Umbilical cord (tissue), 1 donor: ENCODE measurements at regions not wholly inside any gene's neighbourhood (a gene's known extent, or its start where the extent isn't known, plus 50 kb on each side); places are given as distances from the start of the nearest gene placed in this dataset.
A peak's percentile ranks its signal among the peaks of the same experiment; 100 is the strongest.

Experiments
- DNase-seq: peaks from one replicate; pipeline ENCODE4 v3.0.0-alpha.2; 2015; ENCODE audit warnings: low spot score

GRCh38 chr2:48852938-48853337 is 97.4 kb upstream of the LHCGR start:
- no peak for DNase-seq

- DNase-seq: no peak
Observed at GRCh38 chr2:48851161-48851560, 95.6 kb upstream of the LHCGR start.

GRCh38 chr2:48849770-48850169 is 94.2 kb upstream of the LHCGR start:
- no peak for DNase-seq

- DNase-seq: peak; percentile 32
Observed at GRCh38 chr2:48845684-48846083, 90.2 kb upstream of the LHCGR start.

GRCh38 chr2:48844417-48845155 is 89.1 kb upstream of the LHCGR start:
- peak; percentile 13 for DNase-seq

- no peak for DNase-seq
Observed at GRCh38 chr2:48841126-48841525, 85.6 kb upstream of the LHCGR start.

- no peak for DNase-seq
Observed at GRCh38 chr2:48838029-48838428, 82.5 kb upstream of the LHCGR start.

- no peak for DNase-seq
Observed at GRCh38 chr2:48829569-48829968, 74.0 kb upstream of the LHCGR start.

GRCh38 chr2:48829036-48829435 is 73.5 kb upstream of the LHCGR start:
- DNase-seq: no peak

GRCh38 chr2:48826986-48827385 is 71.5 kb upstream of the LHCGR start:
- DNase-seq: no peak

- no peak for DNase-seq
Observed at GRCh38 chr2:48824116-48824515, 68.6 kb upstream of the LHCGR start.

- no peak for DNase-seq
Observed at GRCh38 chr2:48819206-48819735, 63.7 kb upstream of the LHCGR start.

- DNase-seq: no peak
Observed at GRCh38 chr2:48817355-48817754, 61.8 kb upstream of the LHCGR start.

- DNase-seq: no peak
Observed at GRCh38 chr2:48812416-48812815, 56.9 kb upstream of the LHCGR start.

GRCh38 chr2:48808311-48808710 is 52.8 kb upstream of the LHCGR start:
- no peak for DNase-seq
